ENCODE measurements at regions not wholly inside any gene's neighbourhood (a gene's known extent, or its start where the extent isn't known, plus 50 kb on each side); places are given as distances from the start of the nearest gene placed in this dataset.
A peak's percentile ranks its signal among the peaks of the same experiment; 100 is the strongest.
"Not testable (repeated sequence)": the region's sequence is repeated elsewhere in the genome, so short reads cannot be mapped to it uniquely, and the experiment has no call there.

DNA sequence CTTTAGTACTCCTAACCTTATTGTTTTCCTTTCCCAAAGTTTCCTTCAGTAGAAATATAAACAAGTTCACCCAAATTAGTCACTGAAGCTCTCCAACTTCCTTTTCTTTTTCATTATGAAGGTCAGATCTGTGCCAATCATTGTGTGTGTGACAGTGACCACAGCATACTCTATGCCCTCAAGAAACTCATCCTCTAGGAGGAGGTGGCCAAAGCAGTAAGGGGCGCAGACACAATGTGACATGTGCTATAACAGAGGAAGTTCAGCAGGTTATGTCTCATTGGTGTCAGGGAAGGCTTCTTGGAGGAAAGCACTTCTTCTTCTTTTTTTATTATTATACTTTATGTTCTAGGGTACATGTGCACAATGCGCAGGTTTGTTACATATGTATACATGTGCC lies 60.0 kb upstream of the PSME4 start:
- DNase-seq, result no peak

DNA sequence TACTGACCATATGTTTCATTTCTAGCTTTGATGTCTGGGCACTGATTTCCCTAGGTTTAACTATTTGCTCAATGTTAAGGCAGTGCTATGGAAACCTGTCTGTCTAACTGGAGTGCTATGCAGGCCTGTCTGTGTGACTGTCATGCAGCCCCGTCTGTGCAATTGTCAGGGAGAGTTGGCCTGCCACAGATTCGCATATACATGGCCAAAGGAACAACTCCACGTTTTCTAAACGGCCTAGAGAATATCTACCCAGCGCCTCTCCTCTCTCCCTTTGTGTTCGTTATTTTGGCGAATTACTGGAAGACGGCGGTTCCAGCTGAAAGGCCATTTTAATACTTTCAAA lies 59.6 kb upstream of the PSME4 start:
- no peak for DNase-seq

DNA sequence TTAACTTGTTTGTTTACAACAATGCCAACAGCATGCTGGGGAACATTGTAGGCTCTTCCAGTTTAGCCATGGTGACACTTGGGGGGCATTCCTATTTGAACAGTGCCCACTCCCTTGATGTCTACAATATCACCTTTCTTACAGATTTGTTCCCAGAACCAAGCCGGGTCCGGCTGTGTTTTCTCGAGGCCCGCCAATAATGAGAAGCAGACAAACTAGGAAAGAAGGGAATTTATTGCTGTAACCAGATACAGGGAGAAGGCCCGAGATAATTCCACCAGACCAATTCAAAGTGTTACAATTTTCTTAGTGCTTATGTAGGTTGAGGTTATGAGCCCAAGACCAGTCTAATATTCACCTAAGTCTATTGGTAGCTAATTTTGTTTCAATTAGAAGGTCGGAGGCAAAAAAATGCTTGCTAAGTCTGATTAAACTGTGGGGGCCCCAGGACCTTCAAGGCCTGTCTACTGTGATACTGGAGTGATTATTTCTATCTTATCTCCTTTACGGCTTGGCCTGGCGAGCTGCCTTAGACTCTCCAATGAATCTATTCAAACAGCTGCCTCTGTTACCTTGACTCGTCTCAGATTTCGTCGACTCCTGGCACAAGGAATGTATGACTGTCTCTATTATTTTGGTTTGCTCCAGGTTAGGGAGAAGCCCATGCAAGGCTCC lies 59.1 kb upstream of the PSME4 start:
- peak; percentile 30 for DNase-seq

DNA sequence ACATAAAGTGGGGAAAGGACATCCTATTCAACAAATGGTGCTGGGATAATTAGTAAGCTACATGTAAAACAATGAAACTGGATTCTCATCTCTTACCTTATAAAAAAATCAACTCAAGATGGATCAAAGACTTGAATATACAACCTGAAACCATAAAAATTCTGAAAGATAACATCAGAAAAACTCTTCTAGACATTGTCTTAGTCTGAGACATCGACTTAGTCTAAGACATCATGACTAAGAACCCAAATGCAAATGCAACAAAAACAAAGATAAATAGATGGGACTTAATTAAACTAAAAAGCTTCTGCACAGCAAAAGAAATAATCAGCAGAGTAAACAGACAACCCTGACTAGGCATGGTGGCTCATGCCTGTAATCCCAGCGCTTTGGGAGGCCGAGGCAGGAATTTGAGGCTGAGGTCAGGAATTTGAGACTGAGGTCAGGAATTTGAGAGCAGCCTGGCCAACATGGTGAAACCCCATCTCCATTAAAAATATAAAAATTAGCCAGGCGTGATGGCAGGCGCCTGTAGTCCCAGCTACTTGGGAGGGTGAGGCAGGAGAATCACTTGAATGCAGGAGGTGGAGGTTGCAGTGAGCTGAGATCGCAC lies 54.8 kb upstream of the PSME4 start:
- DNase-seq, result not testable (repeated sequence)

DNA sequence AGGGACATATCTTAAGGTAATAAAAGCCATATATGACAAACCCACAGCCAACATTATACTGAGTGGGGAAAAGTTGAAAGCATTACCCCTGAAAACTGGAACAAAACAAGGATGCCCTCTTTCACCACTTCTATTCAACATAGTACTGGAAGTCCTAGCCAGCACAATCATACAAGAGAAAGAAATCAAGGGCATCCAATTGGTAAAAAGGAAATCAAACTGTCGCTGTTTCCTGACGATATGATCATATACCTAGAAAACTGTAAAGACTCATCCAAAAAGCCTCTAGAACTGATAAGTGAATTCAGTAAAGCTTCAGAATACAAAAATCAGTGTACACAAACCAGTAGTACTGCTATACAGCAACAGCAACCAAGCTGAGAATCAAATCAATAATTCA lies 53.8 kb upstream of the PSME4 start:
- DNase-seq, result no peak

DNA sequence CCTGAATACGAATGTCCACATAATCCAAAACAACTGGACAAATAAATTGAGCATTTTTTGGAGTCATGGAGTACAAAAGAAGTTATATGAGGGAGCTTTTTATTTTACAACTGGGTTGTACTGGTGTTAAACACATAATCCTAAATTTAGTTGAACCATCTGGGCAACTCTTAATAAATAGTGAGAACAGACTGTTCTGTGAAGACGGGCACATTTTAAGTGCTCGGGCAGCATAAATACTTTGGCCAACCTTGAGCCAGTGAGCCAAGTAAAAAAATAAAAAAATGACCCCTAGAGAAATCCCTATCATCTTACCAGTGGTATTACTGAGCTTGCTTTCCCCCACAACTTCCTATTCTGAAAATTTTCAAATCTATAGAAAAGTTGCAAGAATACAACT lies 50.9 kb upstream of the PSME4 start:
- DNase-seq, result no peak

DNA sequence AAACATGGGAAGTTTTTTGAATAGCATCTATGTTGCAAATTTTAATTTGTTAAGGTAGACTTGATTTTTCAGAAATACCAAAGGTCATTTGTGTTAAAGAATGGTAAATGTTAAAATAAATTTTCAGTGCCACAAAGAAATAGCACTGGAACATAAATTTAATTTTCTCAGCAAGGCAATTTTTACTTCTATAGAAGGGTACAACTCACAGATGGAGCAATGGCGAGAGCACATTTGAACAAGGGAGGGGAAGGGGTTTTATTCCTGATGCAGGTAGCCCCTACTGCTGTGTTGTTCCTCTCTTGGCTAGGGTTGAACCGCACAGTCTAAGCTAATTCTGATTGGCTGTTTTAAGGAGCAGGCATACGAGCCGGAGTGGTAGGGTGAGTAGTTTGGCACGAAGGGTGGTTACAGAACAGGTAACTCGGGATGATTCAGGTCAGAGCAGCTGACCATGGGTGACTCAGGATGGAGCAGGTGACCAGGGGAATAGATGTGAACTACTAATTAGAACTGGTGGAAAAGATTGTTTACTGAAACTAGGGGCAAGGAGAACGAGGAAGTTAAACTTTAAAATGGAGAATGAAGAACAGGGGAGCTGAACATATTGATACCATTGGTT lies 50.1 kb upstream of the PSME4 start:
- DNase-seq, result no peak

Data from NCI-H2029 treated with DMSO at 0.1 percent for 48 hours (cell line).